ENCODE measurements at regions not wholly inside any gene's neighbourhood (a gene's known extent, or its start where the extent isn't known, plus 50 kb on each side); places are given as distances from the start of the nearest gene placed in this dataset.
"Not testable (repeated sequence)": the region's sequence is repeated elsewhere in the genome, so short reads cannot be mapped to it uniquely, and the experiment has no call there.

GRCh38 chr3:31203960-31204795 is 309.7 kb upstream of the GADL1 start:
- Mint-ChIP-seq H3K36me3 (ENCODE audit: insufficient read depth, unreplicated experiment) (no peaks in the 10 kb centered on the region), H3K9me3 (ENCODE audit: unreplicated experiment) (no peaks in the 10 kb centered on the region), H3K27ac (ENCODE audit: unreplicated experiment) (no peak overlapping the region), H3K27me3 (ENCODE audit: insufficient read depth, unreplicated experiment) (no peaks in the 10 kb centered on the region), H3K4me1 (ENCODE audit: low read depth, unreplicated experiment) (no peaks in the 10 kb centered on the region), H3K4me3 (ENCODE audit: unreplicated experiment) (no peak overlapping the region)
- ChIA-PET POLR2A (no interaction called here), CTCF (no interaction called here)
- H3K9me3 ChIP-seq, result no peaks in the 10 kb centered on the region; the same call in 1 of the 2 replicates
- no peak for DNase-seq
- no peaks in the 10 kb centered on the region for H3K27me3 ChIP-seq (replicated peaks; ENCODE audit: control insufficient read depth, insufficient read depth, low read length)
- intact Hi-C loops (cut with micrococcal nuclease; ENCODE audit: unreplicated experiment), result no loop called here
- TF ChIP-seq CTCF (IDR thresholded peaks at IDR 0.05; ENCODE audit: insufficient read depth in 1 of 2, low read depth in 1 of 2, low read length in 1 of 2, severe bottlenecking in 1 of 2, unreplicated experiment in 1 of 2), result no peak
- BruUV-seq (replicated peaks), result no TSS peak
- no peaks in the 10 kb centered on the region for H3K36me3 ChIP-seq (ENCODE audit: control insufficient read depth, insufficient read depth, low read length)
- H3K4me1 ChIP-seq, result peaks cover 13% of the 10 kb centered on the region
- no peak overlapping the region for H3K4me3 ChIP-seq (ENCODE audit: low read depth, low read length)

- intact Hi-C loops (cut with micrococcal nuclease; ENCODE audit: unreplicated experiment), result not testable (repeated sequence)
Measured at GRCh38 chr3:31204796-31205056, 310.3 kb upstream of the GADL1 start.

GRCh38 chr3:31210068-31210645 is 315.7 kb upstream of the GADL1 start:
- CTCF ChIA-PET, result no interaction called here
- POLR2A ChIA-PET, result no interaction called here

More at GRCh38 chr3:31204796-31205056, 310.3 kb upstream of the GADL1 start:
- DNase-seq; H3K9me3 ChIP-seq; H3K36me3 Mint-ChIP-seq (ENCODE audit: insufficient read depth, unreplicated experiment); H3K4me3 Mint-ChIP-seq (ENCODE audit: unreplicated experiment); H3K36me3 ChIP-seq (ENCODE audit: control insufficient read depth, insufficient read depth, low read length); CTCF ChIA-PET; H3K27me3 Mint-ChIP-seq (ENCODE audit: insufficient read depth, unreplicated experiment); H3K27me3 ChIP-seq (replicated peaks; ENCODE audit: control insufficient read depth, insufficient read depth, low read length); BruUV-seq (replicated peaks); H3K27ac Mint-ChIP-seq (ENCODE audit: unreplicated experiment); POLR2A ChIA-PET; H3K4me3 ChIP-seq (ENCODE audit: low read depth, low read length); H3K4me1 Mint-ChIP-seq (ENCODE audit: low read depth, unreplicated experiment); H3K9me3 Mint-ChIP-seq (ENCODE audit: unreplicated experiment): not testable (repeated sequence)
- H3K4me1 ChIP-seq, result peaks cover 13% of the 10 kb centered on the region

More at GRCh38 chr3:31210068-31210645, 315.7 kb upstream of the GADL1 start:
- peak in 1 of 2 experiments; percentile 33 for TF ChIP-seq CTCF (IDR thresholded peaks at IDR 0.05; ENCODE audit: insufficient read depth in 1 of 2, low read depth in 1 of 2, low read length in 1 of 2, severe bottlenecking in 1 of 2, unreplicated experiment in 1 of 2)
- no peaks in the 10 kb centered on the region for H3K36me3 ChIP-seq (ENCODE audit: control insufficient read depth, insufficient read depth, low read length)
- intact Hi-C loops (cut with micrococcal nuclease; ENCODE audit: unreplicated experiment), result no loop called here
- no peak for DNase-seq
- H3K27me3 Mint-ChIP-seq (ENCODE audit: insufficient read depth, unreplicated experiment), result no peaks in the 10 kb centered on the region
- H3K36me3 Mint-ChIP-seq (ENCODE audit: insufficient read depth, unreplicated experiment), result peaks cover 5% of the 10 kb centered on the region
- H3K4me1 ChIP-seq, result peaks cover under 1% of the 10 kb centered on the region; the same call in 1 of the 2 replicates
- H3K4me1 Mint-ChIP-seq (ENCODE audit: low read depth, unreplicated experiment), result peaks cover 5% of the 10 kb centered on the region
- H3K4me3 ChIP-seq (ENCODE audit: low read depth, low read length), result no peak overlapping the region
- no peaks in the 10 kb centered on the region; the same call in 1 of the 2 replicates for H3K9me3 ChIP-seq
- no peaks in the 10 kb centered on the region for H3K9me3 Mint-ChIP-seq (ENCODE audit: unreplicated experiment)
- no peak overlapping the region for H3K27ac Mint-ChIP-seq (ENCODE audit: unreplicated experiment)
- H3K4me3 Mint-ChIP-seq (ENCODE audit: unreplicated experiment), result no peak overlapping the region
- no TSS peak for BruUV-seq (replicated peaks)
- H3K27me3 ChIP-seq (replicated peaks; ENCODE audit: control insufficient read depth, insufficient read depth, low read length), result no peaks in the 10 kb centered on the region
